HEK293 (cell line): ENCODE measurements at regions not wholly inside any gene's neighbourhood (a gene's known extent, or its start where the extent isn't known, plus 50 kb on each side); places are given as distances from the start of the nearest gene placed in this dataset.

Experiments
- CTCF ChIA-PET: fragments of 350-600 bp; formaldehyde crosslinking; extraction: SDS; loops from one replicate; lab custom pipeline; 2021; ENCODE audit warnings: antibody characterized with exemption; lab: Yijun Ruan, JAX
- POLR2A ChIA-PET: fragments of 300-600 bp; formaldehyde crosslinking; extraction: SDS; loops from one replicate; lab custom pipeline; 2020; ENCODE audit warnings: antibody characterized with exemption, inconsistent platforms; lab: Yijun Ruan, JAX
- H3K27ac ChIP-seq: fragments of 200-500 bp; sonication (Bioruptor generic); 2 replicates; pipeline ENCODE4 v1.5.1; 2014; ENCODE audit warnings: low read depth, low read length, control low read depth, inconsistent platforms; ENCODE audit errors: extremely low read depth
- H3K36me3 ChIP-seq, 2 experiments: fragments of 200-500 bp in 1 of 2; sonication (Bioruptor generic) in 1 of 2; 1 replicate in 1 of 2; 2 replicates in 1 of 2; pipeline ENCODE4 v1.5.1; 2014 to 2017; ENCODE audit warnings: inconsistent platforms in 2 of 2, low read length in 2 of 2; ENCODE audit not compliant: control insufficient read depth in 2 of 2, insufficient read depth in 1 of 2
- H3K4me1 ChIP-seq: fragments of 200-500 bp; sonication (Bioruptor generic); 2 replicates; pipeline ENCODE4 v1.5.1; 2014; ENCODE audit warnings: mild to moderate bottlenecking, low read length, inconsistent platforms; ENCODE audit not compliant: control insufficient read depth, insufficient read depth
- H3K4me3 ChIP-seq: 2 replicates; pipeline ENCODE4 v1.5.1; 2011; ENCODE audit warnings: low read depth, mild to moderate bottlenecking, control low read depth, low read length, moderate library complexity
- H3K9me3 ChIP-seq: fragments of 200-500 bp; sonication (Bioruptor generic); 2 replicates; pipeline ENCODE4 v1.5.1; 2014; ENCODE audit warnings: low read depth, low read length, inconsistent platforms; ENCODE audit not compliant: control insufficient read depth, insufficient read depth
- MYNN ChIP-seq: fragments of 450-650 bp; formaldehyde crosslinking; IDR thresholded peaks from 2 replicates; pipeline ENCODE4 v1.5.1; 2016; ENCODE audit warnings: missing biosample characterization, missing genetic modification characterization, borderline replicate concordance
- SALL2 ChIP-seq: fragments of 450-650 bp; formaldehyde crosslinking; IDR thresholded peaks from 2 replicates; pipeline ENCODE4 v1.5.0; 2017; ENCODE audit warnings: missing biosample characterization, mild to moderate bottlenecking, missing genetic modification characterization, borderline replicate concordance
- ZFP69B ChIP-seq: fragments of 450-650 bp; formaldehyde crosslinking; IDR thresholded peaks from 2 replicates; pipeline ENCODE4 v1.5.1; 2016; ENCODE audit warnings: missing biosample characterization, missing genetic modification characterization
- ZNF114 ChIP-seq: fragments of 450-650 bp; formaldehyde crosslinking; IDR thresholded peaks from 2 replicates; pipeline ENCODE4 v1.5.0; 2017; ENCODE audit warnings: missing biosample characterization, missing genetic modification characterization
- ZNF175 ChIP-seq: fragments of 450-650 bp; formaldehyde crosslinking; IDR thresholded peaks from 2 replicates; pipeline ENCODE4 v1.5.1; 2016; ENCODE audit warnings: missing biosample characterization, missing genetic modification characterization
- ZNF223 ChIP-seq: fragments of 450-650 bp; formaldehyde crosslinking; IDR thresholded peaks from 2 replicates; pipeline ENCODE4 v1.5.1; 2016; ENCODE audit warnings: missing biosample characterization, missing genetic modification characterization
- ZNF239 ChIP-seq: fragments of 450-650 bp; formaldehyde crosslinking; IDR thresholded peaks from 2 replicates; pipeline ENCODE4 v1.5.1; 2016; ENCODE audit warnings: missing biosample characterization, missing genetic modification characterization
- ZNF335 ChIP-seq: fragments of 450-650 bp; formaldehyde crosslinking; conservative IDR thresholded peaks from 2 replicates; pipeline ENCODE4 v1.5.1; 2016; ENCODE audit warnings: missing biosample characterization, missing genetic modification characterization
- ZNF433 ChIP-seq: fragments of 450-650 bp; formaldehyde crosslinking; IDR thresholded peaks from 2 replicates; pipeline ENCODE4 v1.5.1; 2016; ENCODE audit warnings: missing biosample characterization, missing genetic modification characterization, low read depth
- ZNF510 ChIP-seq: fragments of 450-650 bp; formaldehyde crosslinking; IDR thresholded peaks from 2 replicates; pipeline ENCODE4 v1.5.1; 2018; ENCODE audit warnings: mild to moderate bottlenecking, missing genetic modification characterization, missing biosample characterization; ENCODE audit not compliant: insufficient replicate concordance
- ZXDB ChIP-seq: fragments of 450-650 bp; formaldehyde crosslinking; IDR thresholded peaks from 2 replicates; pipeline ENCODE4 v1.5.1; 2016; ENCODE audit warnings: missing biosample characterization, missing genetic modification characterization
- TF ChIP-seq, protein P1 (sequence below): fragments of 450-650 bp; formaldehyde crosslinking; IDR thresholded peaks from 2 replicates; pipeline ENCODE4 v1.5.1; 2017; ENCODE audit warnings: missing biosample characterization, missing genetic modification characterization
- TF ChIP-seq, protein P2 (sequence below): fragments of 450-650 bp; formaldehyde crosslinking; conservative IDR thresholded peaks from 2 replicates; pipeline ENCODE4 v1.5.1; 2016; ENCODE audit warnings: low read depth, missing biosample characterization, missing genetic modification characterization
- TF ChIP-seq, protein P3 (sequence below): fragments of 450-650 bp; formaldehyde crosslinking; IDR thresholded peaks from 2 replicates; pipeline ENCODE4 v1.5.1; 2016; ENCODE audit warnings: missing biosample characterization, missing genetic modification characterization, low read depth
- TF ChIP-seq, protein P4 (sequence below): fragments of 450-650 bp; IDR thresholded peaks from 2 replicates; pipeline ENCODE4 v1.5.1; 2018; ENCODE audit warnings: missing biosample characterization, missing genetic modification characterization
- TF ChIP-seq, protein P5 (sequence below): fragments of 450-650 bp; formaldehyde crosslinking; IDR thresholded peaks from 2 replicates; pipeline ENCODE4 v1.5.1; 2016; ENCODE audit warnings: missing biosample characterization, missing genetic modification characterization
- TF ChIP-seq, protein P6 (sequence below): fragments of 450-650 bp; formaldehyde crosslinking; IDR thresholded peaks from 2 replicates; pipeline ENCODE4 v1.5.1; 2016; ENCODE audit warnings: missing biosample characterization, missing genetic modification characterization
- TF ChIP-seq, protein P7 (sequence below): fragments of 450-650 bp; formaldehyde crosslinking; IDR thresholded peaks from 2 replicates; pipeline ENCODE4 v1.5.1; 2017; ENCODE audit warnings: missing biosample characterization, missing genetic modification characterization
- TF ChIP-seq, protein P8 (sequence below): fragments of 450-650 bp; formaldehyde crosslinking; IDR thresholded peaks from 2 replicates; pipeline ENCODE4 v1.5.1; 2016; ENCODE audit warnings: missing biosample characterization, missing genetic modification characterization

DNA sequence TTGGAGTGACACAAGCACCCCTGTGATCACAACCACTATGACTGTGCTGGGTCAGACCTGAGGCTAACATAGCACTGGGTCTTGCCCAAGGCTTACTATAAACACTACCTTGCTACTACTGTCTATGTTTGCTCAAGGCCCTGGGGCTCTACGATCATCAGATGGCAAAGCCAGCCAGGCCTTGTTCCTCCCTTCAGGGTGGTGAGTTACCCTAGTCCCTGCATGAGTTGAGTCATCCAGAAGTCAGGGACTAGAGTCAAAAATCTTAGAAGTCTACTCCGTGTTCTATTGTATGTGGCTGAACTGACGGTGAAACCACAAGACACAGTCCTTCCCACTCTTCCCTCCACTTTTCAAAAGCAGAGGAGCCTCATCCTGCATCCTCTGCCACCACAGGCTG lies 551.2 kb upstream of the FSIP2 start (continued):
- TF ChIP-seq, protein P1, sequence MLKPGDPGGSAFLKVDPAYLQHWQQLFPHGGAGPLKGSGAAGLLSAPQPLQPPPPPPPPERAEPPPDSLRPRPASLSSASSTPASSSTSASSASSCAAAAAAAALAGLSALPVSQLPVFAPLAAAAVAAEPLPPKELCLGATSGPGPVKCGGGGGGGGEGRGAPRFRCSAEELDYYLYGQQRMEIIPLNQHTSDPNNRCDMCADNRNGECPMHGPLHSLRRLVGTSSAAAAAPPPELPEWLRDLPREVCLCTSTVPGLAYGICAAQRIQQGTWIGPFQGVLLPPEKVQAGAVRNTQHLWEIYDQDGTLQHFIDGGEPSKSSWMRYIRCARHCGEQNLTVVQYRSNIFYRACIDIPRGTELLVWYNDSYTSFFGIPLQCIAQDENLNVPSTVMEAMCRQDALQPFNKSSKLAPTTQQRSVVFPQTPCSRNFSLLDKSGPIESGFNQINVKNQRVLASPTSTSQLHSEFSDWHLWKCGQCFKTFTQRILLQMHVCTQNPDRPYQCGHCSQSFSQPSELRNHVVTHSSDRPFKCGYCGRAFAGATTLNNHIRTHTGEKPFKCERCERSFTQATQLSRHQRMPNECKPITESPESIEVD, result no peak
- TF ChIP-seq, protein P2, sequence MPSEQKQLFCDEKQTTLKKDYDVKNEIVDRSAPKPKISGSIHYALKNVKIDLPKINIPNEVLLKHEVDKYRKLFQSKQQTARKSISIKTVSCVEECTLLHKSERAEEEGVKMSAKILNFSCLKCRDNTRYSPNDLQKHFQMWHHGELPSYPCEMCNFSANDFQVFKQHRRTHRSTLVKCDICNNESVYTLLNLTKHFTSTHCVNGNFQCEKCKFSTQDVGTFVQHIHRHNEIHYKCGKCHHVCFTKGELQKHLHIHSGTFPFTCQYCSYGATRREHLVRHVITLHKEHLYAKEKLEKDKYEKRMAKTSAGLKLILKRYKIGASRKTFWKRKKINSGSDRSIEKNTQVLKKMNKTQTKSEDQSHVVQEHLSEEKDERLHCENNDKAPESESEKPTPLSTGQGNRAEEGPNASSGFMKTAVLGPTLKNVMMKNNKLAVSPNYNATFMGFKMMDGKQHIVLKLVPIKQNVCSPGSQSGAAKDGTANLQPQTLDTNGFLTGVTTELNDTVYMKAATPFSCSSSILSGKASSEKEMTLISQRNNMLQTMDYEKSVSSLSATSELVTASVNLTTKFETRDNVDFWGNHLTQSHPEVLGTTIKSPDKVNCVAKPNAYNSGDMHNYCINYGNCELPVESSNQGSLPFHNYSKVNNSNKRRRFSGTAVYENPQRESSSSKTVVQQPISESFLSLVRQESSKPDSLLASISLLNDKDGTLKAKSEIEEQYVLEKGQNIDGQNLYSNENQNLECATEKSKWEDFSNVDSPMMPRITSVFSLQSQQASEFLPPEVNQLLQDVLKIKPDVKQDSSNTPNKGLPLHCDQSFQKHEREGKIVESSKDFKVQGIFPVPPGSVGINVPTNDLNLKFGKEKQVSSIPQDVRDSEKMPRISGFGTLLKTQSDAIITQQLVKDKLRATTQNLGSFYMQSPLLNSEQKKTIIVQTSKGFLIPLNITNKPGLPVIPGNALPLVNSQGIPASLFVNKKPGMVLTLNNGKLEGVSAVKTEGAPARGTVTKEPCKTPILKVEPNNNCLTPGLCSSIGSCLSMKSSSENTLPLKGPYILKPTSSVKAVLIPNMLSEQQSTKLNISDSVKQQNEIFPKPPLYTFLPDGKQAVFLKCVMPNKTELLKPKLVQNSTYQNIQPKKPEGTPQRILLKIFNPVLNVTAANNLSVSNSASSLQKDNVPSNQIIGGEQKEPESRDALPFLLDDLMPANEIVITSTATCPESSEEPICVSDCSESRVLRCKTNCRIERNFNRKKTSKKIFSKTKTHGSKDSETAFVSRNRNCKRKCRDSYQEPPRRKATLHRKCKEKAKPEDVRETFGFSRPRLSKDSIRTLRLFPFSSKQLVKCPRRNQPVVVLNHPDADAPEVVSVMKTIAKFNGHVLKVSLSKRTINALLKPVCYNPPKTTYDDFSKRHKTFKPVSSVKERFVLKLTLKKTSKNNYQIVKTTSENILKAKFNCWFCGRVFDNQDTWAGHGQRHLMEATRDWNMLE (tag by site-specific recombination), result no peak
- TF ChIP-seq, protein P3, sequence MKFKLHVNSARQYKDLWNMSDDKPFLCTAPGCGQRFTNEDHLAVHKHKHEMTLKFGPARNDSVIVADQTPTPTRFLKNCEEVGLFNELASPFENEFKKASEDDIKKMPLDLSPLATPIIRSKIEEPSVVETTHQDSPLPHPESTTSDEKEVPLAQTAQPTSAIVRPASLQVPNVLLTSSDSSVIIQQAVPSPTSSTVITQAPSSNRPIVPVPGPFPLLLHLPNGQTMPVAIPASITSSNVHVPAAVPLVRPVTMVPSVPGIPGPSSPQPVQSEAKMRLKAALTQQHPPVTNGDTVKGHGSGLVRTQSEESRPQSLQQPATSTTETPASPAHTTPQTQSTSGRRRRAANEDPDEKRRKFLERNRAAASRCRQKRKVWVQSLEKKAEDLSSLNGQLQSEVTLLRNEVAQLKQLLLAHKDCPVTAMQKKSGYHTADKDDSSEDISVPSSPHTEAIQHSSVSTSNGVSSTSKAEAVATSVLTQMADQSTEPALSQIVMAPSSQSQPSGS (tag by site-specific recombination), result no peak
- TF ChIP-seq, protein P4, sequence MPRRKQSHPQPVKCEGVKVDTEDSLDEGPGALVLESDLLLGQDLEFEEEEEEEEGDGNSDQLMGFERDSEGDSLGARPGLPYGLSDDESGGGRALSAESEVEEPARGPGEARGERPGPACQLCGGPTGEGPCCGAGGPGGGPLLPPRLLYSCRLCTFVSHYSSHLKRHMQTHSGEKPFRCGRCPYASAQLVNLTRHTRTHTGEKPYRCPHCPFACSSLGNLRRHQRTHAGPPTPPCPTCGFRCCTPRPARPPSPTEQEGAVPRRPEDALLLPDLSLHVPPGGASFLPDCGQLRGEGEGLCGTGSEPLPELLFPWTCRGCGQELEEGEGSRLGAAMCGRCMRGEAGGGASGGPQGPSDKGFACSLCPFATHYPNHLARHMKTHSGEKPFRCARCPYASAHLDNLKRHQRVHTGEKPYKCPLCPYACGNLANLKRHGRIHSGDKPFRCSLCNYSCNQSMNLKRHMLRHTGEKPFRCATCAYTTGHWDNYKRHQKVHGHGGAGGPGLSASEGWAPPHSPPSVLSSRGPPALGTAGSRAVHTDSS, result no peak
- no peak for TF ChIP-seq SALL2 (tag by site-specific recombination)
- no peak for TF ChIP-seq ZNF510
- TF ChIP-seq ZNF175, result no peak
- TF ChIP-seq, protein P5, sequence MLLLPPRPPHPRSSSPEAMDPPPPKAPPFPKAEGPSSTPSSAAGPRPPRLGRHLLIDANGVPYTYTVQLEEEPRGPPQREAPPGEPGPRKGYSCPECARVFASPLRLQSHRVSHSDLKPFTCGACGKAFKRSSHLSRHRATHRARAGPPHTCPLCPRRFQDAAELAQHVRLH (tag by site-specific recombination), result no peak
- TF ChIP-seq ZNF433, result no peak

DNA sequence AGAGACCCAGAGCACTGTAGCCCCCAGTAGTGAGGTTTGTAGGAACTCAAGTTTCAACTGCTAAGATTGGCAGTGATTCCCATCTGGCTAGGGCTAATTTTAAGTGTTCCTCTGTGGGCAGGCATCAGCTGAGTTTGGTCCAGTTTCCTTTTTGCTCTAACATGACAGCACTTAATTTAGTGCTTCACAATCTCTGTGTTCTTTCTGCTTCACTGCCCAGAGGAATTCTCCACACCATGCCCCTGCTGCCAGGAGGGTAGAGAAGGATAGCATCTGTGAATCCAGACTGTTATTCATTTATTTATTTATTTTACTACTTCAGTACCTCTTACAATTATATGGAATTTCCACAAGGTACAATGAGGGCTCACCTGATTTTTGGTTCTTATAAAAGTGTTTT lies 549.9 kb upstream of the FSIP2 start:
- Histone ChIP-seq H3K4me3 (no peak overlapping the region), H3K4me1 (no peaks in the 10 kb centered on the region), H3K27ac (no peak overlapping the region), H3K9me3 (no peaks in the 10 kb centered on the region), H3K36me3 (no peaks in the 10 kb centered on the region)
- TF ChIP-seq ZXDB (tag by site-specific recombination), result no peak
- no peak for TF ChIP-seq ZNF223 (tag by site-specific recombination)
- TF ChIP-seq ZFP69B, result no peak
- TF ChIP-seq ZNF239, result no peak
- no peak for TF ChIP-seq ZNF114 (tag by site-specific recombination)
- TF ChIP-seq, protein P6, sequence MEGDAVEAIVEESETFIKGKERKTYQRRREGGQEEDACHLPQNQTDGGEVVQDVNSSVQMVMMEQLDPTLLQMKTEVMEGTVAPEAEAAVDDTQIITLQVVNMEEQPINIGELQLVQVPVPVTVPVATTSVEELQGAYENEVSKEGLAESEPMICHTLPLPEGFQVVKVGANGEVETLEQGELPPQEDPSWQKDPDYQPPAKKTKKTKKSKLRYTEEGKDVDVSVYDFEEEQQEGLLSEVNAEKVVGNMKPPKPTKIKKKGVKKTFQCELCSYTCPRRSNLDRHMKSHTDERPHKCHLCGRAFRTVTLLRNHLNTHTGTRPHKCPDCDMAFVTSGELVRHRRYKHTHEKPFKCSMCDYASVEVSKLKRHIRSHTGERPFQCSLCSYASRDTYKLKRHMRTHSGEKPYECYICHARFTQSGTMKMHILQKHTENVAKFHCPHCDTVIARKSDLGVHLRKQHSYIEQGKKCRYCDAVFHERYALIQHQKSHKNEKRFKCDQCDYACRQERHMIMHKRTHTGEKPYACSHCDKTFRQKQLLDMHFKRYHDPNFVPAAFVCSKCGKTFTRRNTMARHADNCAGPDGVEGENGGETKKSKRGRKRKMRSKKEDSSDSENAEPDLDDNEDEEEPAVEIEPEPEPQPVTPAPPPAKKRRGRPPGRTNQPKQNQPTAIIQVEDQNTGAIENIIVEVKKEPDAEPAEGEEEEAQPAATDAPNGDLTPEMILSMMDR, result no peak
- TF ChIP-seq MYNN, result no peak
- TF ChIP-seq, protein P7, sequence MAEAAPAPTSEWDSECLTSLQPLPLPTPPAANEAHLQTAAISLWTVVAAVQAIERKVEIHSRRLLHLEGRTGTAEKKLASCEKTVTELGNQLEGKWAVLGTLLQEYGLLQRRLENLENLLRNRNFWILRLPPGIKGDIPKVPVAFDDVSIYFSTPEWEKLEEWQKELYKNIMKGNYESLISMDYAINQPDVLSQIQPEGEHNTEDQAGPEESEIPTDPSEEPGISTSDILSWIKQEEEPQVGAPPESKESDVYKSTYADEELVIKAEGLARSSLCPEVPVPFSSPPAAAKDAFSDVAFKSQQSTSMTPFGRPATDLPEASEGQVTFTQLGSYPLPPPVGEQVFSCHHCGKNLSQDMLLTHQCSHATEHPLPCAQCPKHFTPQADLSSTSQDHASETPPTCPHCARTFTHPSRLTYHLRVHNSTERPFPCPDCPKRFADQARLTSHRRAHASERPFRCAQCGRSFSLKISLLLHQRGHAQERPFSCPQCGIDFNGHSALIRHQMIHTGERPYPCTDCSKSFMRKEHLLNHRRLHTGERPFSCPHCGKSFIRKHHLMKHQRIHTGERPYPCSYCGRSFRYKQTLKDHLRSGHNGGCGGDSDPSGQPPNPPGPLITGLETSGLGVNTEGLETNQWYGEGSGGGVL (tag by site-specific recombination), result no peak
- no peak for TF ChIP-seq ZNF335 (tag by site-specific recombination)
- TF ChIP-seq, protein P8, sequence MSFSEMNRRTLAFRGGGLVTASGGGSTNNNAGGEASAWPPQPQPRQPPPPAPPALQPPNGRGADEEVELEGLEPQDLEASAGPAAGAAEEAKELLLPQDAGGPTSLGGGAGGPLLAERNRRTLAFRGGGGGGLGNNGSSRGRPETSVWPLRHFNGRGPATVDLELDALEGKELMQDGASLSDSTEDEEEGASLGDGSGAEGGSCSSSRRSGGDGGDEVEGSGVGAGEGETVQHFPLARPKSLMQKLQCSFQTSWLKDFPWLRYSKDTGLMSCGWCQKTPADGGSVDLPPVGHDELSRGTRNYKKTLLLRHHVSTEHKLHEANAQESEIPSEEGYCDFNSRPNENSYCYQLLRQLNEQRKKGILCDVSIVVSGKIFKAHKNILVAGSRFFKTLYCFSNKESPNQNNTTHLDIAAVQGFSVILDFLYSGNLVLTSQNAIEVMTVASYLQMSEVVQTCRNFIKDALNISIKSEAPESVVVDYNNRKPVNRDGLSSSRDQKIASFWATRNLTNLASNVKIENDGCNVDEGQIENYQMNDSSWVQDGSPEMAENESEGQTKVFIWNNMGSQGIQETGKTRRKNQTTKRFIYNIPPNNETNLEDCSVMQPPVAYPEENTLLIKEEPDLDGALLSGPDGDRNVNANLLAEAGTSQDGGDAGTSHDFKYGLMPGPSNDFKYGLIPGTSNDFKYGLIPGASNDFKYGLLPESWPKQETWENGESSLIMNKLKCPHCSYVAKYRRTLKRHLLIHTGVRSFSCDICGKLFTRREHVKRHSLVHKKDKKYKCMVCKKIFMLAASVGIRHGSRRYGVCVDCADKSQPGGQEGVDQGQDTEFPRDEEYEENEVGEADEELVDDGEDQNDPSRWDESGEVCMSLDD (tag by site-specific recombination), result no peak
- TF ChIP-seq SALL2 (tag by site-specific recombination), result no peak
- ChIA-PET POLR2A (no interaction called here), CTCF (no interaction called here)
